Endothelial cell of umbilical vein (primary cell): ENCODE measurements at regions not wholly inside any gene's neighbourhood (a gene's known extent, or its start where the extent isn't known, plus 50 kb on each side); places are given as distances from the start of the nearest gene placed in this dataset.

Experiments used
- EZH2 ChIP-seq: IDR thresholded peaks from 2 replicates; pipeline ENCODE4 v1.6.1; 2012; ENCODE audit warnings: borderline replicate concordance, low read depth, mild to moderate bottlenecking, moderate library complexity, low read length, inconsistent platforms; ENCODE audit not compliant: severe bottlenecking
- GATA2 ChIP-seq: IDR thresholded peaks from 2 replicates; pipeline ENCODE4 v1.7.0; 2011; ENCODE audit warnings: low read depth, mild to moderate bottlenecking, moderate library complexity, mixed read lengths, low read length; ENCODE audit not compliant: insufficient read length, insufficient read depth
- TF ChIP-seq, protein P1 (sequence below), 2 donors: IDR thresholded peaks; 1 replicate in 1 of 2; 2 replicates in 1 of 2; pipeline ENCODE4 v1.5.1; 2011; ENCODE audit warnings: low read length in 2 of 2, mild to moderate bottlenecking in 2 of 2, moderate library complexity in 2 of 2, control low read depth in 1 of 2, inconsistent platforms in 1 of 2, low read depth in 1 of 2; ENCODE audit not compliant: insufficient read depth in 1 of 2; ENCODE audit errors: extremely low read depth in 1 of 2
- TF ChIP-seq, protein P2 (sequence below): IDR thresholded peaks from 2 replicates; pipeline ENCODE4 v1.6.1; 2011; ENCODE audit not compliant: insufficient read depth, insufficient read length

DNA sequence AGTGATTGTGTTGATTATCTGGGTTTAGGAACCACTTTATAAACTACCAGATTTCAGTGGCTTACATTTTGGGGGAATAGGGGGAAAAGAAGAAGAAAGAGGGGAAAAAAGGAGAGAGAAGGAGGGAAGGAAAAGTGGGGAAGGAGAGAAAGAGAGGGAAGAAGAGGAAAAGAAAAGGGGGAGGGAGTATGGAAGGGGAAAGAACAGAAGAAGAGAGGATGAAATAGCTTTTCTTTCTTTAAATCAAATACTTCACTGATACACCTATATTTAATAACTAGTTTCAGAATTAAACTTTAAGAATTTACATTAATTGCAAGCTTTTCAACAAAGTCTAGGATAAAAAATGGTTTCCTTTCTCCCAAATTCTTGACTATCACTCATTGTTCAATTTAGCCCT lies 289.6 kb downstream of the SDHAF3 start:
- TF ChIP-seq EZH2: no peak
- TF ChIP-seq, protein P1, sequence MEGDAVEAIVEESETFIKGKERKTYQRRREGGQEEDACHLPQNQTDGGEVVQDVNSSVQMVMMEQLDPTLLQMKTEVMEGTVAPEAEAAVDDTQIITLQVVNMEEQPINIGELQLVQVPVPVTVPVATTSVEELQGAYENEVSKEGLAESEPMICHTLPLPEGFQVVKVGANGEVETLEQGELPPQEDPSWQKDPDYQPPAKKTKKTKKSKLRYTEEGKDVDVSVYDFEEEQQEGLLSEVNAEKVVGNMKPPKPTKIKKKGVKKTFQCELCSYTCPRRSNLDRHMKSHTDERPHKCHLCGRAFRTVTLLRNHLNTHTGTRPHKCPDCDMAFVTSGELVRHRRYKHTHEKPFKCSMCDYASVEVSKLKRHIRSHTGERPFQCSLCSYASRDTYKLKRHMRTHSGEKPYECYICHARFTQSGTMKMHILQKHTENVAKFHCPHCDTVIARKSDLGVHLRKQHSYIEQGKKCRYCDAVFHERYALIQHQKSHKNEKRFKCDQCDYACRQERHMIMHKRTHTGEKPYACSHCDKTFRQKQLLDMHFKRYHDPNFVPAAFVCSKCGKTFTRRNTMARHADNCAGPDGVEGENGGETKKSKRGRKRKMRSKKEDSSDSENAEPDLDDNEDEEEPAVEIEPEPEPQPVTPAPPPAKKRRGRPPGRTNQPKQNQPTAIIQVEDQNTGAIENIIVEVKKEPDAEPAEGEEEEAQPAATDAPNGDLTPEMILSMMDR (IDR thresholded peaks at IDR 0.05; ENCODE audit: extremely low read depth in 1 of 2, insufficient read depth in 1 of 2, low read depth in 1 of 2, low read length in 2 of 2): no peak
- TF ChIP-seq, protein P2, sequence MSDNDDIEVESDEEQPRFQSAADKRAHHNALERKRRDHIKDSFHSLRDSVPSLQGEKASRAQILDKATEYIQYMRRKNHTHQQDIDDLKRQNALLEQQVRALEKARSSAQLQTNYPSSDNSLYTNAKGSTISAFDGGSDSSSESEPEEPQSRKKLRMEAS: no peak
- TF ChIP-seq GATA2: no peak
